GM12874 (cell line): ENCODE measurements at regions not wholly inside any gene's neighbourhood (a gene's known extent, or its start where the extent isn't known, plus 50 kb on each side); places are given as distances from the start of the nearest gene placed in this dataset.

Experiments
- CTCF ChIP-seq: IDR thresholded peaks from 2 replicates; pipeline ENCODE4 v1.5.1; 2011; ENCODE audit warnings: low read depth, mild to moderate bottlenecking, control low read depth, low read length, moderate library complexity; ENCODE audit not compliant: insufficient read depth

GRCh38 chr3:71968544-71968943, 183.6 kb upstream of the PROK2 start:
- TF ChIP-seq CTCF: no peak

DNA sequence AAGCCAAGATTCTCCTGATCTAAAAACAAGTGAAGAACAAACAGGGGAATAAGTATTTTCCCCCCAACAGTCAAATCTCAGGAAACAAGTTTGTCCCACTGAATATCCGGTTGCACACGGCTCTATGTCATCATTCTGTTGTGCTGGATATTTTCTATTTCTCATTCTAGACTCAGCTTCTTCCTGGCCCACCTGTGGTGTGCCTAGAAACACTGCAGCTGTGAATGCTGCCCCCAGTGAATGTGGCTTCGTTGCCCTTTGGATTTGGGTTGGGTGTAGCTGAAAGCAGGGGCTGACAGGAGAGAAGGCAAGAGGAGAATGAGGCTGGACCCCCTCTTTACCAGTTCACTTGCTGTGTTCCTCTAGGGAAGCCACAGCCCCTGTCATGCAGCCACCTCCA, 181.2 kb upstream of the PROK2 start:
- TF ChIP-seq CTCF: no peak

DNA sequence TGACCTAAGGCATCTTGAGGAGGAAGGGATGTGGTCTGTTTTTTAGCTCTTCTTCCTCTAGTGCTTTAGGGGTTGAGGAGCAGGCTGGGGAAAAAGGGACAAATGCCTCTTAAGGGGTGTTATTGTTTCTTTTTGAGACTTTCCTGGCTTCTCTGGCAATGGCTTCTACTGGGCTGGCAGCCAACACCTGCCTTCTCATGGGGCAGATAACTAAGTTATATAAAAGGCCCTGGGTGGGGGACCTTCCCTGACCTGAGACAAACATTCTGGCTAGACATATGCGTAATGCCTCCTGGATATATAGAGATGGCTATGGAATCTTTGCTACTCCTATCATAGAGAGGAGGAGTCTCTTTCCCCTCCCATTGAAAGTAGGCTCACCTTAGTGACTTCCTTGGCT, 179.2 kb upstream of the PROK2 start:
- TF ChIP-seq CTCF: no peak

GRCh38 chr3:71962561-71963240, 177.8 kb upstream of the PROK2 start:
- TF ChIP-seq CTCF: no peak

DNA sequence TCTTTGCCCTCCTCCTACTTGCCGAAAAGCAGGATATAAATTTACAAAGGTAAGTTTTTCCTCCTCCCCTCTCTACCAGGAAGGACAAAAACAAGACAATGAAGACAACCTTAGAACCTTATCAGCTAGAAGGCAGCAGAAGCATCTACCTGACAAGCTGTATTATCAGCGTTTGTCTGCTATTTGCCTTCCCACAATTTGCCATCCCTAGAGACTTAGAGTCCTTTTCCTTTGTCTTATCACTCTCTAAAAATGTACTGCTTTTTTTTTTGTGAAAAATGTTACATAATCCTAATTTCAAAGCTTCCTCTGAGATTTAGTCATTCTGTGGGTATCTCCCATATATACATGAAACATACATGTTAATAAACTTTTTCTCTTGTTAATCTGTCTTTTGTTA, 176.9 kb upstream of the PROK2 start:
- TF ChIP-seq CTCF: no peak

DNA sequence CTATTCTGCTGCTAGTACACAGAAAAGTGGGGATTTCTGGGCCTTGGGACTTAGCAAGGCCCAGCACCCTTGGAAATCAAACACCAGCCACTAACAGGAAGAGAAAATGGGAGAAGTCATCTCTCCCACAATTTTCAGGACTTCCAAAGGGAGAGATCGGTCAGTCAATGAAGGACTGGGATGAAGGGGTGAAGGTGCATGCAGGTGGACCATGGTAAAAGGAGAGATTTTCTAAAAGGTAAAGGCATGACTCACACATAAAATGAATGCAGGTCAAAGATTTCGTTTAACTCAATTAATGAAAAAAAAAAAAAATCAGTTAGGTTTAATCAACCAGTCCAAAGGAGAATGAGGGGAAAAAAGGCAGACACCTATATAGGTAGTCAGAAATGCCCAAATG, 176.4 kb upstream of the PROK2 start:
- TF ChIP-seq CTCF: no peak

GRCh38 chr3:71958533-71958932, 173.6 kb upstream of the PROK2 start:
- no peak for TF ChIP-seq CTCF
